Middle frontal gyrus (tissue), 1 donor: ENCODE measurements at regions not wholly inside any gene's neighbourhood (a gene's known extent, or its start where the extent isn't known, plus 50 kb on each side); places are given as distances from the start of the nearest gene placed in this dataset.
A peak's percentile ranks its signal among the peaks of the same experiment; 100 is the strongest.
"Not testable (repeated sequence)": the region's sequence is repeated elsewhere in the genome, so short reads cannot be mapped to it uniquely, and the experiment has no call there.

Source experiments
- DNase-seq: peaks from one replicate; pipeline ENCODE4 v3.0.0-alpha.2; 2015; ENCODE audit warnings: low spot score; ENCODE audit errors: extremely low spot score

DNA sequence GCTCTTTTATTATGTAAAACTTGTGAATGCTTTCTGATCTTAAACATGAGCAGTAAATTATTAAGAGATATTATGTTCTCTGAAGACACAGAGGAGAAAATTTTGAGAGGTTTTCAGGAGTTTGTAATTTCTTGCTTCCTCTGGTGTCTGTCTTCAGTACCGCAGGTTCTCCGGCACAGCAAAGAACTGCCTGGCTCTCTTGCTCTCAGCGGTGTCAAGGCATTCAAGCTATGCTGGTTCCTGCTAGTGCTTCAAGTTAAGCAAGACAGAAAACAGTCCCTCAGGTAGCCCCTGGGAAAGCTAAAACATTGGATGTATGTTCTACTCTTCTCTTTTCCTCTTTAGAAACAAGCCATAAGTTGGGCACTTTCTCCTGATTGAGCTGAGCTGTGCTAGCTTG is 120.2 kb upstream of the CENPE start:
- DNase-seq = no peak

DNA sequence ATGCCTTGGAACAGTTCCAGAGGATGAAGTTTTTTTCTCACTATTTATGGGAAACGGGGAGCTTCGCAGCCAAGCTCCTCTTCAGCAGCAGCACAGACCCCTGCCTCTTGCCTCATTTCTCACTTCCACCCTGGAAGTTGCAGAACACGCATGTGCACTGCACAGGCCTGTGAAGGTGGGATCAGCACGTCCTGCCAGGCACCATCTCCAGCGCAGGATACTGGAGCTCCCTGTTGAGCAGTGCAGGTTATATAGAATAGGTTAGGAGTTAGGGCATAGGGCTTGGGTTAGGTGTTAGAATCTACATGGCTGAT is 110.1 kb upstream of the CENPE start:
- DNase-seq = no peak

DNA sequence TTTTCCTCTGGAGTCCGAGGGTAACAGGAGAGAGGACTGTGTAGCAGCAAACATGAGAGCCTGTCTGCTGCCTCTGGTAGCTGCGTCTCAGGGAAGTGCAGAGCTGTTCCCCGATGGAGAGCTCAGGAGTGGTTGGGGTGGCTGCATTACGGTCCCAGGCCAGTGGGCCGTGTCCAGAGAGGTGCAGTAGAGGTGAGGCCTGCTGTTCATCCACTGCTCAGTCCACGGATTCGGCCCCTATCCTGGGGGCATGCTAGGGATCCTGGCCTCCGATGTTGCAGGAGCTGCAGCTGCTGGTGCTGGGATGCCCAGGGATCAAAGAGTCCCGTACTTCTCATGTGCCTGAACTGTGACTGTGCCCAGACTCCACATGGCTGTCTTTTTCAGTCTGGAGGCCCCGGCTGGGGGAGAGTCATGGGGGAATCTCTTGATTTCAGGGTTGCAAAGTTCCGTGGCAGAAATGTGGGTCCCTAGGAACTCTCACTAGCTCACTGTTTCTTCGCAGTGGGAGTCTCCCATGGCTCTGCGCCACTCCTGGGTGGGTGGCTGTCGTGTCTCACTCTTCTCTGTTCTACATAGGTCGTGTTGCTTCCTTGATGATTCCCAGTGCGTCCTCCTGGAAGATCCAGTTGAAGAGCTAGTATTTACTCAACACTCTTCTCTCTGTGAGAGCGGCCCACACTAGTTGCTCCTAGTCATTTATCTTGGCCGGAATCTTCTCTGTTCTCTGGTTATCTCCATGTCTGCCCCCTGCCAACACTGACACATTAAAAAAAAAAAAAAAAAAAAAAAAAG is 109.5 kb upstream of the CENPE start:
- DNase-seq = no peak

DNA sequence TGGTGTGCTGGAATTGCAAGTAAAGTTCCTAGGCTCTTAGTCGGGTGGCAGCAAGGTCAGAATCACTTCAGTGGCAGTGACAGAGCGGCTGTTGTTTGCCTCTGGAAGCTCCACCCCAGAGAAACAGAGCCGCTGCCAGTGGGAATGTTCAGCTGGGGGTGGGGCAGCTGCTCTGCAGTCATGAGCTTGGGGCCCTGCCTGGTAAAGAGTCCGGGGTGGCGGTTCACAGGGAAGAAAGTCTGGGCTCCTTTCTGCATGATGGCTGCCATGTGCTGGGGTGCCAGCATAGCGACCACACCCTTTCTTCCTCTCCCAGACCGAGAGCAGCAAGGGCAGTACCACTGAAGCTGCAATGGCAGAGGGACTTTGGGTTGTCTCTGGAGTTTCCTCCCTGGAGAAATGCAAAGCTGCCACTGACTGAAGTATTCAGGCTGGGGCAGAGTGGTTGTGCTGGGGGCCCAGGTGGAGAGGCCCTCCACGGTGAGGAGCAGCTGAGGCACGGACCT is 108.8 kb upstream of the CENPE start:
- DNase-seq = peak; percentile 27

DNA sequence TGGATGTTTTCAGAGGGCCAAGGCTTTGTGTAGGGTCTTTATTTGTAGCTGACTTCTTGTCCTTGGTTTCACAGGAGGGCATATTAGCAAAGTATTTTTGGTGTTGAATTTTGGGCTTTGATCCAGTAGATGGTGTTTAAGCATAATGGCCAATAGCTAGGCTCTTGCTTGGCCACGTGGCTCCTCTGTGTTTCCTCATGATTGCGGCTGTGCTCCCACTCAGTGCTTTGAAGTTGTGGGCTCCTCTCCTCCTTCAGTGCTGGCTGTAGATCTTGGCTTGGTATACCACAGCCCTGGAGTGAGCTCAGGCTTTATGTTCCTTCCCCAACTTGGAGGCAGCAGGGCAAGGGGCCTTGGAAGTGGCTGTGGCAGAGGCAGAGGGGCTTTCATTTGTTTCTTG is 107.2 kb upstream of the CENPE start:
- DNase-seq = no peak

DNA sequence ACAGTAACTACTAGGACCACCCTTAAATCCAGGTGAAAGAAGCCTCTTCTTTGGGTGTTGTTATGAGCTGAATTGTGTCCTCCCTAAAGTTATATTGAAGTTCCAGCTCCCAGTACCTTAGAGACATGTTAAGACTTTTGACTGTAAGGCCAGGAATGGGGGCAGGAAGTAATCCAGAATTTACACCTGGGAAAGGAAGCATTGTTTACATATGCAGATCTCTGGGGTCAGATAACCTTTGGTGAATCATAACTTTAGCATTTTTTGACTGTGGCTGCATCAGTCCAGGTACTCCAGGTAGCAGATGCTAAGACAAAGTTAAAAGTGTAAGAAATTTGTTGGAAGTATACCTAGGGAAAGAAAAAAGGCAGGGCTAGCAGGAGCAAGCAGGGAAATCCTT is 104.9 kb upstream of the CENPE start:
- no peak for DNase-seq

DNA sequence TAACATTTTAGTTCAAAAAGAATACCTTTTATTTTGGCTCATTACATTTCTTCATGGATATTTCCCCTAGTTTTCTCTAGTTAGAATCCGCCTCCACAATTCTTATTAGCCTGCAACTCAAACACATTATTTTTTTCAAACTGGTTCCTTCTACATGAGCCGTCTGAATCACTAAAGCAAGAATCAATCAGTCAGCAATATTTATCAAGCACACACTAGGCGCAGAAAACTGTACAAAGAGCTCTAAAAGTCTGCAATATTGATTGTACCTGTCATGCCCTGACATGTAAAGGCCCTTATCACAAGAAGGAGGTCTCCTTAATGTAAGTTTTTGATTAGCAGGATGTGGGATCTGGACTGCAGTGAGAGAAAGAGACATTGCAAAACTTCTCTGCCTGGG is 94.8 kb upstream of the CENPE start:
- no peak for DNase-seq

DNA sequence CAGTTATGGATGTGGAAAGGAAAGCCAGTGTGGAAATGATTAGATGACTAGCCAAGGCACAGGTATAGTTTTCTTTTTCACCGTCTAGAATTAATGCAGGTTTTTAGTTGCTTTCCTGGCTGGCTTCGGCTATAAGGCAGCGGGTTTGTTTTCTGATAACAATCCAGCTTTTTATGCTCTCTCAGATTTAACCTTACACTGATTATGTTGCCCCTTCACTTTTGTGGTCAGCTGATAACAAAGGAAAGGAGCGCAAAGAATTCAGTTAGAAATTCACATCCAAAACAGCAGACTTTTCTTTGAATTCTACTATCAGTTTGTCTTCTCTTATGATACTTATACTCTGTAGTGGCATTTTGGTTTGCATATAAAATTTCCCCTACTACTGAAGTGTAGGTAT is 94.2 kb upstream of the CENPE start:
- DNase-seq = no peak

DNA sequence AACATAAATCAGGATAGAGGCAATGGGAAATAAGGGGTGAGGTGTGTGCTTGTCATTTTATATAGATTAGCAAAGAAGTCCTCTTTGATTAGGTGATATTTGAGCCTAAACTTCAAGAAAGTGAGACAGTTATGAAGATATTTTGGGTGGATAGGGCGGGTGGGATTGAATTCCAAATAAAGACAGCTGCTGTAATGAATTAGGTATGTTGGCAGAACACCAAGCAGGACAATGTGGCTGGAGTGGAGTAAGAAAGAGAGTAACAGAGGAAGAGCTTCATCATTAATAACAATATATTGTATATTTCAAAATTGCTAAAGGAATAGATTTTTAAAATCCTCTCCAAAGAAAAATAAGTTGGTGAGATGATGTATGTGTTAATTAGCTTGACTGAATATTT is 91.0 kb upstream of the CENPE start:
- DNase-seq = no peak

DNA sequence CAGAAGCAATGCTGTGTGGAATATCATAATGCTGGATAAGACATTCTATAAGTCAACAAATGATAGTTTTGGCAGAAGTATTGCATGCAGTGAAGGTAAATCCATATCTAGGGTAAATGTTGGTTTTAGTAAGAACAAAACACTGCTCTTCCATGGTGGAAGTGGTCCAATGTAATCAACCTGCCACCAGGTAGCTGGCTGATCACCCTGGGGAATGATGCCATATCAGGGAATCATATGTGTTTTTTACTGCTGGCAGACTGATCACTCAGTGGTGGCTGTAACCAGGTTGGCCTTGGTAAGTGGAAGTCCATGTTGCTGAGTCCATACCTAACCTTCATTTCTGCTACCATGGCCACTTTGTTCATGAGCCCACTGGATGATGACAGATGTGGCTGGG is 74.0 kb upstream of the CENPE start:
- DNase-seq = no peak

DNA sequence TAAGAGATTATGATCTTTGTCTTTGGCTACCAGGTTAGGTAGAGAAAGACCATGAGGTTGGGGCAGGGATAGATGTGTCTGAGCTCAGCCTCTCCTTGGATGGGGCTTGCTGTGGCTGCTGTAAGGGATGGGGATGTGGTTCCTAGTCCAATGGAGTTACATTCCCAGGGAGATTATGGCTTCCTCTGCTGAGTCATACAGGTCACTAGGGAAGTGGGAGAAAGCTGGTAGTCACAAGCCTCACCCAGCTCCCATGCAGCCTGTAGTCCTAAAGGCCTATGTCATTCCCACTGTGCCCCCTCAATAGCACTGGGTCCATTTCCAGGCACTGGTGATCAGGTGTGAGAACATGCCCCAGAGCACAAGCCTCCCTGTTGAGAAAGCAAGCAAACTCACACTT is 70.6 kb upstream of the CENPE start:
- DNase-seq = no peak

DNA sequence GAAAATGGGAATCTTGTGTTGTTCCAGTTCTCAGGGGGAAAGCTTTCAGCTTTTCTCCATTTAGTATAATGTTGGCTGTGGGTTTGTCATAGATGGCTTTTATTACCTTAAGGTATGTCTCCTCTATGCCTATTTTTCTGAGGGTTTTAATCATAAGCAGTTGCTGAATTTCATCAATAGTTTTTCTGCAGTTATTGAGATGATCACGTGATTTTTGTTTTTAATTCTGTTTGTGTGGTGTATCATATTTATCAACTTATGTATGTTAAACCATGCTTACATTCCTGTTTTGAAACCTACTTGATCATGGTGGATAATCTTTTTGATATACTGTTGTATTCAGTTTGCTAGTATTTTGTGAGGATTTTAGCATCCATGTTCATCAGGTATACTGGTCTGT is 66.8 kb upstream of the CENPE start:
- DNase-seq = no peak

DNA sequence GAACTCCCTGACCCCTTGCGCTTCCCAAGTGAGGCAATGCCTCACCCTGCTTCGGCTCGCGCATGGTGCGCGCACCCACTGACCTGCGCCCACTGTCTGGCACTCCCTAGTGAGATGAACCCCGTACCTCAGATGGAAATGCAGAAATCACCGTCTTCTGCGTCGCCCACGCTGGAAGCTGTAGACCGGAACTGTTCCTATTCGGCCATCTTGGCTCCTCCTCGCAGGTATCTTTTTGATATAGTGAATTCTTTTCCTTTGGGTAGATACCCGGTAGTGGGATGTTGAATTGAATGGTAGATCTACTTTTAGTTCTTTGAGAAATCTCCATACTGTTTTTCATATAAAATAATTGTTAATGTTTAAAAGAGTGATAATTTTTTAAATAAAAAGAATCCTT is 57.9 kb upstream of the CENPE start:
- DNase-seq = not testable (repeated sequence)
